GM12874 (cell line): ENCODE measurements at regions not wholly inside any gene's neighbourhood (a gene's known extent, or its start where the extent isn't known, plus 50 kb on each side); places are given as distances from the start of the nearest gene placed in this dataset.

Experiments used
- TF ChIP-seq, protein P1 (sequence below): IDR thresholded peaks from 2 replicates; pipeline ENCODE4 v1.5.1; 2011; ENCODE audit warnings: low read depth, mild to moderate bottlenecking, control low read depth, low read length, moderate library complexity; ENCODE audit not compliant: insufficient read depth

DNA sequence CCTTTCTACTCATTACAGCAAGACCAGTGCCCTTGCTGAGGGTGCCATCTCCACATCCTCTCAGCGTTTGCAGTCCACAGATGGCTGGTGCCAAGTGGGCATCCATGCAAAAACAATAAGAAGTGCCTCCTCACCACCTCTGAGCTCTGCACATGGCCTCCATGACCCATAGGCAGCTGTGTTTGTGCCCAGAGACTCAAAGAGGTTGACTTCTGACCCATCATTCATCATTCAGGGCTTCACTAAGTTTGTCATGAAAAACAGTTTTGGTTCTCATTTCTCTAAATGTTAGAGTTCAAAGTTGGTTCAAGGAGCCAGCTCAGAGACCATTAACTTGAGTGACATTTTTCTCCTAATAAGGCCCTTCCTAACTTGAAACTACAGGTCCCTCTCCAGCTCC is 512.6 kb upstream of the MAP3K7 start:
- TF ChIP-seq, protein P1, sequence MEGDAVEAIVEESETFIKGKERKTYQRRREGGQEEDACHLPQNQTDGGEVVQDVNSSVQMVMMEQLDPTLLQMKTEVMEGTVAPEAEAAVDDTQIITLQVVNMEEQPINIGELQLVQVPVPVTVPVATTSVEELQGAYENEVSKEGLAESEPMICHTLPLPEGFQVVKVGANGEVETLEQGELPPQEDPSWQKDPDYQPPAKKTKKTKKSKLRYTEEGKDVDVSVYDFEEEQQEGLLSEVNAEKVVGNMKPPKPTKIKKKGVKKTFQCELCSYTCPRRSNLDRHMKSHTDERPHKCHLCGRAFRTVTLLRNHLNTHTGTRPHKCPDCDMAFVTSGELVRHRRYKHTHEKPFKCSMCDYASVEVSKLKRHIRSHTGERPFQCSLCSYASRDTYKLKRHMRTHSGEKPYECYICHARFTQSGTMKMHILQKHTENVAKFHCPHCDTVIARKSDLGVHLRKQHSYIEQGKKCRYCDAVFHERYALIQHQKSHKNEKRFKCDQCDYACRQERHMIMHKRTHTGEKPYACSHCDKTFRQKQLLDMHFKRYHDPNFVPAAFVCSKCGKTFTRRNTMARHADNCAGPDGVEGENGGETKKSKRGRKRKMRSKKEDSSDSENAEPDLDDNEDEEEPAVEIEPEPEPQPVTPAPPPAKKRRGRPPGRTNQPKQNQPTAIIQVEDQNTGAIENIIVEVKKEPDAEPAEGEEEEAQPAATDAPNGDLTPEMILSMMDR, result no peak

DNA sequence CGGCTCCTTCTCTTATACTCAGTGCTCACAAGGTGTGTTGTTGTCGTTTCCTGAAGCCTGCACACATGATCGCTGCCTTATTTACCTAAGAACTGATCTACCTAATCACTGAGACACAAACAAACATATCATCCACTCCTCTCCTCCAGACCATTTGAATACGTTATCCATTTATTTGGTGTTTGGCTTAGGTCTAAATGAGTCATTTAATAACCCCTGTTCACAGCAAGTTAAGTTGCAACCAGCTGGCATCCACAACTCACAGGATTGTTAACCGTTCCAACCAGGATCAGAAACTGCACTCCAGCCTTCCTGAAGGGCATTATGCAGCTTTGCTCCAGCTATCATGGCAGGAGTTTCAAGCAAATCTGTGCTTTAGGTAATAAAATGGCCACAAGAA is 511.1 kb upstream of the MAP3K7 start:
- TF ChIP-seq, protein P1, result no peak

DNA sequence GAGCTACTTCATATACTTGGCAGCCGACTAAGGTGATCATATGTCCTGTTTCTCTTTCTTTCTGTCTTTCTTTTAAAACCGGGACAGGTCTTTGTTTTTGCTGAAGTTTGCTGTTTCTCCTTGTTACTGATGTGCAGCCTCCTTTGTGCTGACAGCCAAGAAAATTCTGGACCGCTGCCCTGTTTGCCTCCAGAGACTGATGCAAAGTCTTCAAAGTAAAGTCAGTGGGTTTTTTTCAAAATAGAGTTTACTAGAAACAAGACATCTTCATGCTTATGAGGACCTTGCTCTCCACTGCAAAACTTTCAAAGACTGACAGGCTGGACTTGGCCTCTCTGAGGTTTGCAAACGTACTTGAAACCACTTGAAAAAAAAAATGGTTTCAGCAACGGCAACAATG is 510.5 kb upstream of the MAP3K7 start:
- TF ChIP-seq, protein P1, result no peak

DNA sequence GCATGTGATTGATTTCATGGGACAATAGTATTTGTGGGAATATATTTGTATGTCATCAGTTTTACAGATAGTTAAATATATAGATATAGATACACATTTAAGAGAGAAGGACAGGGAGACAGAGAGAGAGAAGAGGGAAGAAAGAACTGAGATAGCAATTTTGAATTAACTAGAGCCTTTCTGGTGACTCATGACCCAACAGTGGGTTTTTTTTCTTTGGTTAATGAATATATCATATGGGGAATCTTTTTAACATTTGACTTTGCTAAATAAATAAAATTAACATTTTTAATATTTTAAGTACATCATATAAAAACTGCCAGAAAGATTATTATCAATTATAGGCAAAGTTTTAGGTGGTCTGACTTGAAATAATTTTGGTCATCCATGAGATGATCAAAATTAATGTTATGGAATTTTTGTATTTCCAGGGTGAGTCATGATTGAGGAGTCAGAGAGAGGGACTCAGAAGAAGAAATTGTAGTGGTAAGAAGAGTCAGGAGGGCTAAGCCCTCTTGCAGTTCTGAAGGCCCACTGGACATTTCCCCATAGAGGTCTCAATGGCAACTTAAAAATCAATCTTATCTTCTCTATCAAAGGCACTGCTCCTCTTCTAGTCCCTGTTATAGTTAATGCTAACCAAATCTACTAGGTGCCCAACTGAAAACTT is 508.1 kb upstream of the MAP3K7 start:
- TF ChIP-seq, protein P1, result no peak

DNA sequence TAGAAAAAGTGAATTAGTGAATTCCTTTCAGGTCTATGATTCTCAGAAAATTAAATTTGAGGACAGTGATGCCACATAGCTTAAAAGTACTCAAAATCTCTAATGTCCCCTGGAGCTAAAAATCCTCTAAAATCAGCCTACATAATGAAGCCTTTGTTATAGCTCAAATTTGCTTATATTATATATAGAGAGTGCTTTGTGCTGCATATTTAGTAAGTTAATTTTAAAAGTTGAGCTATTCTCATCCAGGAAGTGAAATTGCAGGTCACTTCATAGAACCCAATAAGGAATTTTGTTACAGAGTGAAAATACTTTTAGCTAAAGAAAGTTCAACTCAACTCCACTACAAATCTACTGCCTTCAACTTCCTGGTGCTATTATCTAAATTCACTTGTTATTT is 507.5 kb upstream of the MAP3K7 start:
- TF ChIP-seq, protein P1, result no peak

DNA sequence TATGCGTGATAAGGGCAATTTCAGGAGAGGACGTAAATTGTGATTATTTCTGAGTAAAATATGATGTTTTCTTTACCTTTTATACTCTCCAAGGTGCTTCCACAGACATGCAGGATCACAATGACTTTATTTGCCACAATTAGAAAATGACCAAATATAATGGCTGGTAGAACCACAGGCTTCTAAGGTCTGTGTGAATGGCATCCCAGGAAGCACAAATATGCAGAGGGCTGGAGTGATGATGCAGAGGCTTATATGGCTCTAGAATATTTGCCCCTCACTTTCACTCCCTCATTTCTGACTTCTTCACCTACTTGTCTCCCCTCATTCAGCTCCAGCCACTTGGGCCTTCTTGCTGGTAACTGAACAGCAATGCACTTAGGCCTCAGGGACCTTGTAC is 502.1 kb upstream of the MAP3K7 start:
- TF ChIP-seq, protein P1, result no peak

DNA sequence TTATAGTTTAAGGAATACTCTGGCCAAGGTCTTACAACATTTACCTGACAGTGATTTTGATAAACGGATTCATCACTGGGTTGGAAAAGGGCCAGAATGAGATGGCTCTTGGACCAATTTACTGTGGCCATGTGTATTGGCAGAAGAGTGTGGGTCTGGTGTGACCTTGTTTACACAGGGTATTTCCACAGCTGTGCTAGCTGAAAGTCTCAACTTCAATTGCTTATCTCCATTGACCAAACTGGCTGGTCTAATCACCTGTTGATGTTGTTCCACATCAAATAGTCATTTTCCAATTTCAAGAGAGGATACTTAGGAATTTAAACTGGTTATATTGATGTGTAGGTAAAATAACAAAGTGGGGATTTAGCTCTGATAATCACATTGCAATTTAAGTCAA is 501.6 kb upstream of the MAP3K7 start:
- TF ChIP-seq, protein P1, result no peak

DNA sequence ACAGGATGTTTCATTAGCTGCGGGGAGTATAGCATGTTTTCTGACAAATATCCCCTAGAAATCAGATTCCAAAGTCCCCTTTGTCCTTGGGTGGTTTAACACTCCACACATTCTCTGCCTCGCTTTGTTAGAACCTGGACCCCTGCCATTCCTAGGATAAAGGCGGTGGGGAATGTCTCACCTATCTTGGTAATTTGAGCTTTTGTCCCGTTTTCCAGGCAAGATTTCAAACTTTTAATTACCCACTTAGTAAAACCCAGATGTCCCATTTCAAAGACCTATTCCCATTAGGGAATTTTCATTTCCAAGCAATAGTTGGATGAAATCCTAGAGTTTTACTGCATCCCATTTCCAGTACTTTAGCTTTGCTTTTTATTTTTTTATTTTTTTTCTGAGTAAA is 501.0 kb upstream of the MAP3K7 start:
- TF ChIP-seq, protein P1, result no peak
